OCI-LY7 (cell line): ENCODE measurements at regions not wholly inside any gene's neighbourhood (a gene's known extent, or its start where the extent isn't known, plus 50 kb on each side); places are given as distances from the start of the nearest gene placed in this dataset.

Source experiments
- CTCF ChIP-seq: fragments of 200-600 bp; sonication (generic); conservative IDR thresholded peaks from 2 replicates; pipeline ENCODE4 v1.5.1; 2014; ENCODE audit warnings: mild to moderate bottlenecking, antibody characterized with exemption, low read length, moderate library complexity, mixed read lengths
- EZH2phosphoT487 ChIP-seq: fragments of 200-600 bp; sonication (generic); IDR thresholded peaks from 2 replicates; pipeline ENCODE4 v1.6.1; 2018; ENCODE audit warnings: low read depth, borderline replicate concordance, mild to moderate bottlenecking, mixed run types, antibody characterized with exemption, low read length, moderate library complexity, mixed read lengths

- TF ChIP-seq CTCF (no peak), EZH2phosphoT487 (no peak)
Observed at GRCh38 chr5:74433896-74434829, 206.4 kb downstream of the ENC1 start.
